Fibroblast of villous mesenchyme (primary cell): ENCODE measurements at regions not wholly inside any gene's neighbourhood (a gene's known extent, or its start where the extent isn't known, plus 50 kb on each side); places are given as distances from the start of the nearest gene placed in this dataset.
A peak's percentile ranks its signal among the peaks of the same experiment; 100 is the strongest.

Experiments used
- DNase-seq: peaks from one replicate; pipeline ENCODE4 v3.0.0-alpha.2; 2010; ENCODE audit warnings: low read depth
- H3K4me3 ChIP-seq: 2 replicates; pipeline ENCODE4 v1.5.1; 2011; ENCODE audit warnings: low read depth, mild to moderate bottlenecking, low read length
- TF ChIP-seq, protein P1 (sequence below): IDR thresholded peaks from 2 replicates; pipeline ENCODE4 v1.5.1; 2012; ENCODE audit warnings: low read depth, mild to moderate bottlenecking, low read length; ENCODE audit not compliant: insufficient read depth

- DNase-seq, result peak; percentile 91
- H3K4me3 ChIP-seq, result peak overlapping the region; percentile 14
- TF ChIP-seq, protein P1, sequence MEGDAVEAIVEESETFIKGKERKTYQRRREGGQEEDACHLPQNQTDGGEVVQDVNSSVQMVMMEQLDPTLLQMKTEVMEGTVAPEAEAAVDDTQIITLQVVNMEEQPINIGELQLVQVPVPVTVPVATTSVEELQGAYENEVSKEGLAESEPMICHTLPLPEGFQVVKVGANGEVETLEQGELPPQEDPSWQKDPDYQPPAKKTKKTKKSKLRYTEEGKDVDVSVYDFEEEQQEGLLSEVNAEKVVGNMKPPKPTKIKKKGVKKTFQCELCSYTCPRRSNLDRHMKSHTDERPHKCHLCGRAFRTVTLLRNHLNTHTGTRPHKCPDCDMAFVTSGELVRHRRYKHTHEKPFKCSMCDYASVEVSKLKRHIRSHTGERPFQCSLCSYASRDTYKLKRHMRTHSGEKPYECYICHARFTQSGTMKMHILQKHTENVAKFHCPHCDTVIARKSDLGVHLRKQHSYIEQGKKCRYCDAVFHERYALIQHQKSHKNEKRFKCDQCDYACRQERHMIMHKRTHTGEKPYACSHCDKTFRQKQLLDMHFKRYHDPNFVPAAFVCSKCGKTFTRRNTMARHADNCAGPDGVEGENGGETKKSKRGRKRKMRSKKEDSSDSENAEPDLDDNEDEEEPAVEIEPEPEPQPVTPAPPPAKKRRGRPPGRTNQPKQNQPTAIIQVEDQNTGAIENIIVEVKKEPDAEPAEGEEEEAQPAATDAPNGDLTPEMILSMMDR, result peak; percentile 75
Observed at GRCh38 chr9:3732077-3733038, 206.6 kb upstream of the RFX3 start.

- TF ChIP-seq, protein P1, result no peak
- no peak for DNase-seq
- no peak overlapping the region for H3K4me3 ChIP-seq
Observed at GRCh38 chr9:3730511-3730922, 204.7 kb upstream of the RFX3 start.

- TF ChIP-seq, protein P1, result no peak
- no peak for DNase-seq
- no peak overlapping the region for H3K4me3 ChIP-seq
Observed at GRCh38 chr9:3721096-3721495, 195.3 kb upstream of the RFX3 start.

DNA sequence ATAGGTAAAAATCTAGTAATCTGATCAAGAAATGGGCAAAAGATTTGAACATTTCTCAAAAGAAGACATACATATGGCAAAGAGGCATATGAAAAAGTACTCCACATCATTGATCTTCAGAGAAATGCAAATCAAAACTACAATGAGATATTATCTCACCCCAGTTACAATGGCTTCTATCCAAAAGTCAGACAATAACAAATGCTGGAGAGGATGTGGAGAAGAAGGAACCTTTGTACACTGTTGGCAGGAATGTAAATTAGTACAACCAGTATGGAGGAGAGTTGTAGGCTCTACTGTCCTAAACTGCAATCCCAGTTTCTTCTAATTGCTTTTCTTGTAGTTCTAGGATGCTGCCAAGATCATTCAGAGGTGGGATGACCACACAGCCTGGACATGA, 193.5 kb upstream of the RFX3 start:
- TF ChIP-seq, protein P1, result no peak
- no peak for DNase-seq
- no peak overlapping the region for H3K4me3 ChIP-seq

DNA sequence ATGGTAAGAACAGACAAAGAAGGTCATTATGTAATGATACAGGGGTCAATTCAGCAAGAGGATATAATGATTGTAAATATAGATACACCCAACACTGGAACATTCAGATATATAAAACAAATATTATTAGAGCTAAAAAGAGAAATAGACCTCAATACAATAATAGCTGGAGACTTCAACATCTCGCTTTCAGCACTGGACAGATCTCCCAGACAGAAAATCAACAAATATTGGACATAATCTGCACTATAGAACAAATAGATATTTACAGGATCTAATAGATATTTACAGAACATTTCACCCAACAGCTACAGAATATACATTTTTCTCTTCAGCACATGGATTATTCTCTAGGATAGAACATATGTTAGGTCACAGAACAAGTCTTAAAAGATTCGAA, 190.6 kb upstream of the RFX3 start:
- DNase-seq, result no peak
- TF ChIP-seq, protein P1, result no peak
- no peak overlapping the region for H3K4me3 ChIP-seq

DNA sequence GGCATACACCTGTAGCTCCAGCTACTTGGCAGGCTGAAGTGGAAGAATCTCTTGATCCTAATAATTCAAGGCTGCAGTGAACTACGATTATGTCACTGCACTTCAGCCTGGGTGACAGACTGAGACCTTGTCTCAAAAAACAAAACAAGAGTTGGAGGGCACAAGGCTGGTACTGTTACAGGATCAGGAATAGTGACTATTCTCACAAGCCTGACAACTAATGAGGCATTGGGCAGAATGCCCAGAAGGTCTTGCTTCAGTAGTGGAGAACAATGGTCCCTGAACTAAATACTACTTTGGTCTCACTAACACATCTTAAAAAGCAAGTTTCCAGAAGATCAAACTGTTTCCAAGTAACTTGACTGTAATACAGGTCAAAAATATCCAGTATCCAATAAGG, 182.9 kb upstream of the RFX3 start:
- no peak for DNase-seq
- TF ChIP-seq, protein P1, result no peak
- H3K4me3 ChIP-seq, result no peak overlapping the region
